ENCODE measurements at regions not wholly inside any gene's neighbourhood (a gene's known extent, or its start where the extent isn't known, plus 50 kb on each side); places are given as distances from the start of the nearest gene placed in this dataset.

DNA sequence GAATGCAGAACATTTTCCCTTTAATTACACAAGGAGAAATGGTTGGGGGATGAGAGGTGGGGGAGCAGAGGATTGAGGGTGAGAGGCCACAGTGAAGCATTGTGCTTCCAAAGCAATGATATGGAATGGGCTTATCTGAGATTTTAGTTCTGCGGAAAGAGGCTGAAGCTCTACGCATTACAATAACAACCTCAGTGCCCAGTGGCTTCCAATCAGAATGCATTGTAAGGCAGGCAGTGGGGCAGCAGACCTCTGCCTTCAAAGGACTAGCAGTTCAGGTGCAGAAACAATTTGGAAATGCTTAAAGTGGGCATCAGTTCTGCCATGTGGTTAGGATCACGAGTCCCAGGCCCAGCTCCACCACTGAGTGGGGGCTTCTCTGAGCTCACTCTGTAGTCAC is 251.0 kb upstream of the ZMIZ1 start:
- DNase-seq: no peak

DNA sequence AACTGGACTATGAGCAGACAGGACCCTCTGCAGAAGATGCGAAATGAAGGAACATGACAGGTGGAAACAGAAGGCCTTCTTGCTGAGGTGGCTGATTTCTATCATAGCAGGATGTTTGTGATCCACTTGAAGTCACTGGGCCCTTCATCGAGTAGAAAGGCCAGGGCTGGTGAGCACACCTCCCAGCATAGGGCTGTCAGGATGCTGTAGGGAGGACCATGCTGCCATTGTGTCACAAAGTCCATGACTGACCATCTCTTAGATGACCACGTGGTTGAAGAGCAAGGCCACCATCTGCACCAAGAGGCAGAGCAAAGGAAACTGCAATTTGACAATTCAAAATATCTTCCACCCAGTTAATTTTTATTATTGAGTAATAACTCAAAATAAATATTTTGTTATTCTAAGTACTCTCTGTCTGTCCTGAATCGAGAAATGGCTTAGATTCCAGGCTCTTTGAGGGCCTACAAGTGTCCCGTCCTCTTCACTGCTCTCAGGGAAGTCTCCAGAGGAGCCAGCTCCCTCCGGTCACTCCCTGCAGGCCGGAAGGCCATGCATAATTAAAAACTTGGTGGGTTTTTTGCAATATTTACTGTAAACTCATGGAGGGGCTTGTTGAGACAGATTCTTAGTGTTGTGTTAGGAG is 249.3 kb upstream of the ZMIZ1 start:
- no peak for DNase-seq

DNA sequence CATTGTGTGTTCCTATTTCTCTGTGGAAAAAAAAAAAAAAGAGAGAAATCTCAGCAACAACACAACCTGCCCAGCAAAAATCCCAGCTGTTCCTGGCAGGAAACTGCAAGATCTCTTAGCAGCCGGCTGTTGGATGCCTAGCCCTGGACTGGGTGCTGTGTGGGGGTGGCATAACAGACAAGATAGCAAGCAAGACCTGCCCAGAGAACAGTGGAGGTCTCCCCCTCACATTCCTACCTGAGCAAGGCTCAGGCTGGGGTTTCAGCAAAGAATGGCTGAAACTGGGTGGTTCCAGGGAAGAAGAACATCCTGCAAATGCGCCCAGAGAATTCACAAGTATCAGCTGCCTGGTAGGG is 248.8 kb upstream of the ZMIZ1 start:
- no peak for DNase-seq

DNA sequence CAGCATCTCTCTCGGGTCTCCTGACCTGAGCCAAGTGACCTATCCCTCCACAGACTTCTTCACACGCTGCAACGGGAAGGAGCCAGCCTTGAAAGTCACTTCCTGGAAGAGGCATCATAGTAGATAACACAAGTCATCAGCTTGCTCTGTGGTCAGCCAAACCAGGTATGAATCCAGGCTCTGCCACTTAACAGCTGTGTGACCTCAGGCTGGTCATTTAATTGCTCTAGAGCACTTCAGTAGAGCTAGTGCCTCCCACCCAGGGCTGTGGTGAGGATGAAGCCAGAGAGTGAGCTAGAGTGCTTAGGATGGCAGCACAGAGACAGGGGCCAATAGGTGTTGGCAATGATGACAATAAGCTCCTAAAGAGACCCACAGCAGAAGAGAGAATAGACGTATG is 247.7 kb upstream of the ZMIZ1 start:
- DNase-seq: no peak

DNA sequence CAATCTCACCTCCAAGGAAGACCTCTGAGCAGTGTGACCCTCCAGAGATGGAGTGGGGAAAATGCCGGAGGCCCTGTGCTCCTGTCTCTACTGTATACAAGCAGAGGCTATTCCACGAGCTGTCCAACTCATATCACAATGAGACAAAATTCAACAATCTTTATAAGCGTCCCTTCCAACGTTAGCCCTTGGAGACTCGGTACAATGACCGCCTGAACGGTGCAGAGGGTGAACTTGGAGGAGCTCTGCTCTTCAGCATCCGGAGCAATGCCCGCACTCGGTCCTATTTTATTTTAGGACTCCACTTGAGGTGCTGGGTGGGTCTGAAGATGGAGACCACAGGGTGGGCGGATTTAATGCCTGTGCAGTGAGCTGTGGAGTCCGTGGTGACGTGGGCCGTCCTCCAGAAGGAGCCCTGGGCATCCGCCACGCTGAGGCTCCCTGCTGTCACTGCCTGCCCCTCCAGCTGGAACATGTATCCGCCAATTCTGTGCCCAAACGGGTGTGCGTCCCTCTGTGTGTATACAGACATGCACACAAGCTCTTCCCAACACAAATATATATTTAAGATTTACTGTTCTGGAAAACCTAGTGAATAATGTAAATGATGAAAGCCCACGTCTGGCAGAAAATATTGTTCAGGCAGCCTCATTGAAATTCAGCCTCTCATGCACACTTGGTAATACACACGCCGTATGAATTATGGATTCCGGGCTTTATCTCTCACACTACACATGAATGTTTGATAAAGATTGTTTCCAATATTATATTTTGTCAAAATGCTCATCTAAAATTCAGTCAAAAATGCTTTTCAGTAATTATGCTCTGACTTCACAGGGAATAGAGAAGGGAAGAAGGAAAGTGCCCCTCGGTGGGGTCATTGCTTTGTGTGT is 239.9 kb upstream of the ZMIZ1 start:
- no peak for DNase-seq

DNA sequence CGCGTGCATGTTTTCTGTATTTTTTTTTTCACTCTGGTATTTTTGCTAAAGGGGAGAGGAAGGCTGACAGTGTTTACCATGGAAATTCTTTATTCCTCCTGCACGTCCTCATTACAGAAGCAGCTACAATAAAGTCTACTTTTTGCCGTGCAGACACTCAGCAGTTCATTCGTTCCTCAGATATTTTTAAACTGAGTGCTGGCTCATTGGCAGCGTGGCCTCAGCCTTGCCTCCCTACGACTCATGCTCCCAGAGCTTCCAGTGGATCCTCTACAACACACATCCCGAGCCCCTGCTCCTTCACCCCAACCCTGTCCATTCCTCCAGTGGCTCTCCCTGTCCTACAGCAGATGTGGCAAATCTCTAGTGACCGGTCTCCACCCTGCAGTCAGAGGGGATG is 239.2 kb upstream of the ZMIZ1 start:
- no peak for DNase-seq

DNA sequence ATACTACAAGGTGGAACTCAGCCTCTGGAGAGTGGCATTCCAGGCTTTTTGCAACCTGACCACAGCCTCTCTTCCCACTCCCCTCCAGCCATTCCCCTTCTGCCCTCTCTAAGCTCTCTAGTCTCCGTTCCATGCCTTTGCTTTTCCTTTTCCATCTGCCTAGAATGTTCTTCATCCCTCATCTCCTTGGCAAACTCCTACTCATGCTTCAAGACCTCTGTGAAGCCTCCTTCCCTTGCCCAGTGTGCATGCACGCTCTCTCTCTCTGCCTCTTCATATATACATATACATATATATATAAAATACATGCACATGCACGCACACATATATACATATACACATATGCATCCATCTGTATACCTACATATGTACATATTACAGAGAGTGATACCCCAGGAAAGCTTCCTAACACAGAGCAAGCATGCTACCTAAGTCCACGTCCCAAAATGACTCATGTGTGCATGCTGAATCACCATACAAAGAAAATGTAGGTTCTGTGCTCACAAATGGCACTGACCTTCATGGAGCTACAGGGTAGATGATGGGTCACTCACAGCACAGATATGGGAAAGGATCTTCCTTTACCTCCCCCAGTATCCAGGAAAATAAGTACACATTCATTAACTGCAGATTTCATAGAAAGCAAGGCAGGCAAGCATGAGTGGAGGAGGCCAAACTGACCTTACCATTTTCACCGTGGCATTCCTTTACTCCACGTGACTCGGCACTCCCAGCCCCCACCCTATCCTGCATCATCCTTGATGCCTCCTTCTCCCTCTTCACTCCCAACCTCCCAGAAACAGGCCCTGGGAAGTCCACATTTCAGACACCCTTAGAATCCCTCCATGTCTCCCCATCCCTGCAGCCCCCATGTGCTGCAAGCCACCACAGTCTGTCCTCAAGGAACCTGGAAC is 238.4 kb upstream of the ZMIZ1 start:
- no peak for DNase-seq

DNA sequence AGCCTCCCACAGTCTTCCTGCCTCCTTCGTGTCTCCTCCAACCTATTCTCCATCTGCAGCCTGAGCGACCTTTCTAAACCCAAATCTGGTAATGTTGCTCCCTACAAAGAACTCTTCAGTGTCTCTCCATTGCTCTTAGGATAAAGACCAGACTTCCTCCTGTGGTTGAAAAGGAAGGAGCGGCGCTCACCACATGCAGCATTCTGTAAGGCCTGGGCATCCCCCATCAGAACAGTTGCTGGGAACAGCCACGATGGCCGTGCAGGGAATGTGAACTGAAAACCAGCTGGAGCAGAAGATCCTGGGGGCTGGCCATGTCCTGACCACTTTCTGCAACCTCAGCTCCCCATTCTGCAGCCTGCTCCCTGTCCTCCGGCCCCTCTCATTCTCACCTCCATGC is 237.8 kb upstream of the ZMIZ1 start:
- DNase-seq: no peak

DNA sequence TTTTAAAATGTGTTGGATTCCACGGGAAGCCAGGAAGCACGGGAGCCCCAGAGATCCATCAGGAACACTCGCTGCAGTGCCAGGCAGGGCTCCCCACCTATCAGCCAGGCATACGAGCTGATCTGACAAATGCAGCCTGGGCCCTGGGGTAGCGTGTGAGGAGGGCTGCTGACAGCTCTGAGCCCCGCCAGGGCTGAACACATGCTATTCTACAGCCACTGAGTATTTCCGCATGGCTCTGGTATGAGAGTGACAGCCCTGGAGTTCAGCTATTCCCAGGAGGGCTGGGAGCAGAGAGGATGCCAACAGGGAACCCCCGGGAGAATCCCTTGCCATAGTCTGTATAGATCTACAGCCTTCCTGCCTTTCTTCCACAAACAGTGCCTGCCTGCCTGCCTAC is 237.3 kb upstream of the ZMIZ1 start:
- no peak for DNase-seq

DNA sequence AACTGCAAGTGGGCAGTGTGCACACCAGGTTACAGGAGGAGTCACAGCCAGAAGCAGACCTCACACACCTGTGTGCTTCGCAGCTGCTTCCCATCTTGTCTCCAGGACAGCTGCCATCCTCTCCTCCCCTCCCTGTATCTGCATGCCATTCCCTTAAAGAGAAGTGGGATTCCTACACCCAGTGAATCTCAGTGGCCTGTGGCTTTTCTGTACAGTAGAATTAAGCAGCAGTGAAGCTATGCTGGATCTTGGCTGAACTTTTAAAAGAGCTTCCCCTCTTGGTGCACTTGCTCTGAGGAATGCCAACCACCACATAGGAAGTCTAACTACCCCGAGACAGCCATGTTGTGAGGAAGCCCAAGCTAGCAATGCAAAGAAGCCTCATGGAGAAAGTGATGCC is 236.5 kb upstream of the ZMIZ1 start:
- DNase-seq: no peak

DNA sequence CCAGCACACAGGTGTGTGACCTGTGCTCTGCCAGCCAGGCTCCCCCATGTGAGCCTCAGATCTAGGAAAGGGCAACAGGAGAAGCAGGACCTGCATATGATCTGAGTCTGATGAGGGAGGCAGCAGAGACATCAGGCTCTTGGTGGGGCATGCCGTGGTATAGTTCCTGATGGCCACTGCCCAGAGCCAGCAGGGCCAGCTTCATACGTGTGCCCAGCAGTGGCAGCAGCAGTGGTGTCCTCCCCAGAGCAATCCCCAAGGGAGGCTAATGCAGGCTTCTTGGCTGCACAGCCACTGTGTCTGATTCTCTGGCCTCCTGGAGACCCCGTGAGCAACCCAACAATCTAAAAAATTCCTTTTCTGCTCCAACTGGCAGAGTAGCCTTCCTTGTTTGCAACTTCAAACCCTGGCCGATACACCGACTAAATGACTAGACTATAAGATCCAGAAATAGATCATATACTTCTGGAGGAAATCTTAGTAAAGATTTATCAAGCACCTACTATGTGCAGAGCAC is 230.6 kb upstream of the ZMIZ1 start:
- DNase-seq: no peak

DNA sequence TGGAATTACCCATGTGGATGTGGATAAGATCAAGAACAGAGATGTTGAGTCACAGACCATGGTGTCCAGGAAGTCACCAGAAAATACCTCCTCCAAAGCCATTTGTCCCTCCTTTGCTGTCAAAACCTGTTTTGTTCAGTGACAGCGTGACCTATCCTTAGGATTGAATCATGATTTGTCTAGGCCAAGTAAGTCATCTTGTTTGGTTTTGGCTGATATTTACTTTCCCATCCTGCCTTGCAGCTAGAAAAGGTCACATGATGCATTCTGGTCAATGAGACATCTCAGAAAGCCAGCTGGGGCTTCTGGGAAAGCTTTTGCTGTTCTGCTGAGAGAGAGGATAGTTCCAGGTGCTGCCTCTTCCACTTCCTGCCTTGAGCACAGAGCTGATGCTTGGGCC is 225.3 kb upstream of the ZMIZ1 start:
- DNase-seq: no peak

DNA sequence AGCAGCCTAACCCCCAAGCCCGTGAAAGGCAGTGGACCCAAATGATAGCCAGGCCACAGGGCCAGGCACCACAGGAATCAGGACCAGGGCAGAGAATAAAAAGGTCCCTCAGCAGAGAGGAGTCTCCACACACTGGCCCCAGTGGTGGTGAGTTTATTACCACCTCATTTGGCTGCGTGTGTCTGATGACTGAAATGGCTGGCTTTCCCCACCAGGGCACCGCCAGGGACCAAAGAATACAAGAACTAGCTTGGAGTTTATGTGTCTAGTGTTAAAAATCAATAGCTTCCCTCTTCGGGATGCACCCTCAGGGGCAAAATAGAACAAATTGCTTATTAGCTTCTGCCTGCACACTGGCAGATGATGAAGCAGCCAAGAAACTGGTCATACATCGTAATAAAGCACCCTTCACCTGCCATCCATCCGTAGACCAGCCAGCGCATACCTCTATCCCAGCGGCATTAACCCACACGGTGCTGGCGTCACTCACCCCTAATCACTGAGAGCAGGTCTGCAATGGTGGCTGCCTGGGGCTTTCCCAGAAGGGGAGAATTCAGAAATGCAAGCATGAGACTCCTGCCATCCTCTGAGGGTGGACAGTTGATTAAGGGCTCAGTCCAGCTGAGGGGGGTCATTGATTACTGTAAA is 223.7 kb upstream of the ZMIZ1 start:
- DNase-seq: no peak

DNA sequence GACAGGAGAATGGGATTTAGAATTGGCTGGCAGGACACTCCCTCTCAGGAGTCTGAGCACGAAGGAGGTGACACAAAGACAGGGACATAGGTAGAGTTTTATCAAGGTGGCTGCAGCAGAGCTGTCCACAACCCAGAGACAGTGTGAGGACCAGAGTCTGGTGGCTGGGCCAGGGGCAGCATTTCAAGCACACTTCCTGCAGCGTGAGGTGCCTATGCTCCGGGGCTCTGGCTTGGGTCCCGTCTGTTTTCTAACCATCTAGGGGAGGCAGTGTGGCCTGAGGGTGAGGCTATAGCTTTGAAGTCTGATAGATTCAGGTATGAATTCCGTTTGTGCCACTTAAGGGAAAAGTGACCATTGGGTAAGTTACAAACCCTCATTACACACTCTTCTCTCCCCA is 222.7 kb upstream of the ZMIZ1 start:
- no peak for DNase-seq

DNA sequence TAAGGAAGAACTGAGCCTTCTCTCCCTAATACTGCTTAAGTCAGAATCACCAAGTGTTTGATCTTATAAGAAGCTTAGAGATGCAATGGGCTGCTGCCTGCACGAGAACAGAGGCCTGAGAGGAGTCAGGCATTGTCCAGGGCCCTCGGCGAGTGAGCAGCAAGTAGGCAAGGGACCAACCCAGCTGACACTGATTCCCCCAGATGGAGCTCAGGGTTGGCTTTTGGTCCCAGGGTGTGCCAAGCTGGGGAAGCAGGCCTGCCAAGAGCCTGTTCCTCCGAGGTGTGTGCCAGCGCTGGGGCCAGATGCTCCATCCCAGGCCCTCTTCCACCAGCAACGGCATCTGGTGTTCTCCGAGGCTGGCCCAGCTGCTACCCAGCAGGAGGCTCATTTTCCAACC is 222.0 kb upstream of the ZMIZ1 start:
- no peak for DNase-seq

DNA sequence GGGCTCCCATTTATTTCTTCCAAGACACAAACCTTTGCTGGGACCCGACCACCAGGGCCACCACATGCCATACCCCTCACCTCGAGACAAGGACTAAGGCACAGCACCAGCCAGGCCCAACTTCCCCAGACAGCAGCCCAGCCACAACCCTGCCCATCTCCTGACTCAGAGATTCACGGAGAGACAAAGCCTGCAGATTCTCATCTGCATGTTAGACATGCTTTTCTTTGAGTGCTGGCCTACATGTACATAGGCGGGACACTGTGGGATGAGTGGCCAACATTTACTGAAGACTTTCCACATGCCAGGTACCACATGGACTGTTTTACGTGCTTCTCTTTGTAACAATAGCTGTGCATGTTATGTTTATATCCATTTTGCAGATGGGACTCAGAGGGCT is 221.3 kb upstream of the ZMIZ1 start:
- DNase-seq: no peak

DNA sequence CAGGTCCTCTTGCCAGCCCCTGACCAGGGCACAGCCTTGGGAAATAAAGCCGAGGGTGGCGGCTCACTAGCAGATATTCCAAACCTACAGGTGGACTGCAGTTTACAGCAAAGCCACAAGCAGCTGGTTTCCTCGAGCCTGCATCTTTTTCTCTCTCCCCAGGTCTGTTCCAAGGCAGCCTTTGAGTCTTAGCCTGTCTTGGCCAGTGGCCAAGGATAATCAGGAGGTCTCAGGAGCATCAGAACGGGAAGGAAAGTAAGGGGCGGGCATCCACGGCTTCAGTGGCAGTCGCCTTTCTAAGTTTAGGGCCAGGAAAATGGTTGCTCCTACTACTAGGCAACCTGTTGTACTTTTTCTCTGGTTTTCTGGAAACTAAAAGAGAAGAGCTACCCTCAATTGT is 219.7 kb upstream of the ZMIZ1 start:
- DNase-seq: no peak

DNA sequence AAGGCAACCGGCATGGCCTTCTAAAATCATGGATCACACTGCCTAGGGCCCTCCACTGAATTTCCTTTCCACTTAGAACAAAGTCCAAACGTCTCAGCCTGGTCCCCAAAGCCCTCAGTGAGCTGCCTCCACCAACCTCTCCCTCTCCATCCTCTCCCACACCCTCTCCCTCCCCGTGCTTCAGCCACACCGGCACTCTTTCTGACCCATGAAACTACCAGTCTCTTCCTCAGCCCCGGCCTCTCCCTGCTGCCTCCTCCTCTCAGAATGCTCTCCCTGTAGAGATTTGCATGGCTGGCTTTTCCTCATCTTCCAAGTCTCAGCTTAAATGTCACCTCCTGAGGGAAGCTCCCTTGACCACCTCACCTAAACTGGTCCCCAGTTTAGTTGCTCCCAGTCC is 219.0 kb upstream of the ZMIZ1 start:
- DNase-seq: no peak

DNA sequence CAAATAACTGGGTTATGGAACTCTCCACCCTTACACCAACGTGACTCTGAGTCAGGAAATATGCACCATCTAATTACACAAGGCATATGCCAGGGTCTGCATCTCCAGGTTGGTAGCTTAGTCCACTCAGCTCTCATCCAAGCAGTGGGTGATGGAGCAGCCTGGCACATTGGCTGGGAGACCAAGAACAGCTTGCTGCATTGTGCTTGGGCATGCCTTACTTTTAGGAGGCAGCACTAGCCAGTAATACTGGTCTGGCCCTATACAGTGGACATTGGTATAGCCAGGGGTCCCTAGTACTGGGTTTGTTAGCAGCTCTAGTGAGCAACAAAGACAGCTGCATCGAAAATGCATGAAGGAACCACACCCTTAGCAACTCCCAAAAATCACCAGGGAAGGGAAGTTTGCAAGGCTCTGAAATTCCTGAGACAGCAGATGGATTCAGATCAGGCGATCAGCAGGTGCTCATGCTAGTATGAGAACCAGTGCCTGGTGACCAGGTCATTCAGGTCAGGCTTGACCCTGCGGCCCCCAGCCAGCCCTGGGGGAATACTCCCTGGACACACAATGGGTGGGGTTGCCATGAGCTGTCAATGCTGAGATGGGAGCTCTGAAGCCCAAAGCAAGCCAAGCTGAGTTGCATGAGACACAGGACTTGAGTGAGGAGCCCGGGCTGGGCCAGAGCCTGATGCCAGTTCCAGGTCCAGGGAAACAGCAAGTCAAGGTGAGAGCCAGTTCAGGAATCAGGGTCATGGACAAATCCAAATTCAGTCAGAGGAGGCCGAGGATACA is 217.9 kb upstream of the ZMIZ1 start:
- no peak for DNase-seq

DNA sequence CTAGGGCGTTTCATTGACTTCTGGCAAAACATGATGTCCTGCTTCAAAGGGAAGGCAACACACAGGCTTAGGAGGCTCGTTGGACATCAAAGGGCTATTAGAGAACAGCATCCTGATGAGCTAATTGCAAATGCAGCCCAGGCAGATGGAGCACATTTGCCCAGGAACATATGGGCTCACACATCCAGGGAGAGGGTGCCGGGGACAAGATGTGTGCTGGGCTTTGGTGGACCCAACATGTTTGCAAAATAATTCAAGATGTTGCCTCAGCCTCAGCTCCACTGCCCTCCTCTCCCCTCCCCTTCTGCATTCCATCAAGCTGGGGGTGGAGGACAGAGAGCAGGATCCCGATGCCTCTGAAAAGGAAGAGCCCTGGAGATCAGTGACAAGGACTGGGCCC is 217.1 kb upstream of the ZMIZ1 start:
- no peak for DNase-seq

Measured in right lung (tissue), 2 donors.